Renal pelvis (tissue), 1 donor: ENCODE measurements at regions not wholly inside any gene's neighbourhood (a gene's known extent, or its start where the extent isn't known, plus 50 kb on each side); places are given as distances from the start of the nearest gene placed in this dataset.
"Not testable (repeated sequence)": the region's sequence is repeated elsewhere in the genome, so short reads cannot be mapped to it uniquely, and the experiment has no call there.

Experiments used
- DNase-seq: peaks from one replicate; pipeline ENCODE4 v3.0.0-alpha.2; 2013

DNA sequence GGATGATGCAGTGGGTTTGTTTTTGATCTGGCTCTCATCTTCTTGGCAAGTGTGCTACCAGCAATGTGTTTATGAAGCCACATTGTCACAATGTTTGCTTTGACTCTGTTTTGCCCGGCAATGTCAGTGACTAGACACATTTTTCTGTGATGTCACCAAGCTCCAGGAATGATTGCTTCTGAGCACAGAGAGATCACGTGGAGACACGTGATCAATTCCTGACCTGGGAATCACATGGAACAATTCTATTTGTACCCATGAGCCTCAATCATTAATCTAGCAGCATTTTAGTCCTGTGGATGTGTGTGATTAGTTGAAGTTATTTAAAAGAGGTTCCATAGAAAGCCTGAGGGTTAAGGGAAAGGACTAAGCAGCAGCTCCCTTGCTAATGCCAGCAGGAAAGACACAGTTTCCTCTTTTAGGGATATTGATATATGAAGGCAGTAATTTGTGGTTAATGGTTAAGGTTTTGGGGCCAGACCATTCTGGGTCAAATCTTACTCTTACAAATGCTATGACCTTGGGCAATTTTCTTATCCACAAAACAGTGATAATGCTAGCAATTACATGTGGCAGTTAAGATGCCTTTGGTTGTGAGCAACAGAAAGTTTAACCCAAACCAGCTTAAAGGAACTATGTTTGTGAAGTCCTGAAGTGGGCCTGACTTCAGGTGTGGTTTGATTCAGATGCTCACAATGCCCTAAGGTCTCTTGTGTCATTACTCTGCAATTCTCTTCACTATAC lies 59.0 kb downstream of the FASLG start:
- no peak for DNase-seq

DNA sequence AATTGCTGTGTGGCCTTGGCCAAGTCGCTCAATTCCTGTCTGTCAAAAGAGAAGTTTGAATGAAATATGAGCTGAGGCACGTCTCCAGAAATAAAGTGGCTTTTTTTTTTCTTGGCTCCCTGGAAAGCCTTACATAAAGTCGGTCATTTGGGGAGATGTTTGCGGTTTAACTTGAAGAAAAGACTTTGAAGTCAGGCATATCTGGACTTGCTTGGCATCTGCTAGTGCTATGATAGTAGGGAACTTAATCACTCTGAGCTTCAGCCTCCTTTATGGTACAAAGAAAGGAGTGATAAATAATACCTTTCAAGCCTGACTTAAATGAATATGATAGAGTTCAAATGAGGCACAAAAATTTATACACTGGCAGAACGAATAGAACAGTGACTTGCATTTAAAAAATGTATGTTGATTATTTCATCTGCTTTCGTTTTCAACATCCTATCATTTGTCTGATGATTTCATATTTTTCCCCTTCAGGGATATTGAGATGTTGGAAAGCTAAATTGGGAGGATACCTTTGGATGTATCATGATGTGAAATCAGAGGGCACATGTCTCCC lies 60.2 kb downstream of the FASLG start:
- DNase-seq: no peak

DNA sequence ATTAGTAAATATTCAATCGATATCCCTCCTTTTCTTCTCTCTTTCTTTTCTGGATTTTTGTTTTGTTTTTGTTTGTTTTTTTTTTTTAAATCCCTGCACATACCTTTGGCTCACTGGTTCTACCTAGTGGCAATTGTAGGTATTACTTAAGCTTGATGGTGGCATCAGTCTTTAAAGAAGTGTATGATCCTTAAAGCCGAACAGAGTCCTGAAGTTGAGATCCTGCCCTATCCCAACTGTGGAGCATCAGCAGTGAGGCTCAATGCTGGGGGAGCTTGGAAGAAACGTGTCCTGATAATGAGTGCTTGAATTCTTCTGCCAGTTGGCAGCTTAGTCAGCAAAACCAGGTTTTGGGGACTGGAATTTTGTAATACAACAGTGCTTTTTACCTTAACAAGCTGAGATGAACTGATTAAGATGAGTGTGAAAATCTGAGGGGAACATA lies 60.8 kb downstream of the FASLG start:
- DNase-seq: peak; percentile 36

DNA sequence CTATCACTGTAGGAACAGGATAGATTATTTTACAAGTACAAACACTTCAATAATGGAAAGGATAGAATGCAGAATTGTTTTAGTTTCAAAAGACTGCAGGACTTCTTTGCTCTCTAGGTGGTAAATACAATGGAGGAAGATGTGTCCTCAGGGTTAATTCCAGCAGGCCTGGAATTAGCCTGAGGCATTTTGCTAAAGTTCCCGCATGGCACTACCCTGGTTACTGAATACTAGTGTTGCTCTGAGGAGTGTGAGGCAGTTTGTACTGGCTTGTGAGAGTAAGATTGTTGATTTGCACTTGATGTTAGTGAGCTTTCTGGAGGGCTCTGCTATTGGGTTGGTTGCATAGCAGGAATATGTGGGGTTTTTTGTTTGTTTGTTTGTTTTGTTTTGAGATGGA lies 61.4 kb downstream of the FASLG start:
- no peak for DNase-seq

DNA sequence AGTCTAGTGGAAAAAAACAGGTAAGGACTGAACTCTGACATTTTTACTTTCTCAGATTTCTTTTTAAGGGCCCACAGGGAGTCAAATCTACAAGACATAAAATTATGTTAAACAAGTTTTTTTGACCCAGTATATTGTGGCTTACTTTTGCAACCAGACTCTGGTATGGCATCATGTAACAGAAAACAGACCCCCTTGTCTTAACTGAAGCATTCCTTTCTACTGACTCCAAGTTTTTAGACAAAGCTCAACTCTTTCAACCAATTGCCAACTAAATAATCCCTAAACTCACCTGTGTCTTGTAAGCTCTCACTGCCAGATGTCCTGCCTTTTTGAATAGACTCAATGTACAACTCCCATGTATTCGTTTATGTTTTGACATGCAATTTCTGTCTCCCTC lies 64.3 kb downstream of the FASLG start:
- DNase-seq: no peak

DNA sequence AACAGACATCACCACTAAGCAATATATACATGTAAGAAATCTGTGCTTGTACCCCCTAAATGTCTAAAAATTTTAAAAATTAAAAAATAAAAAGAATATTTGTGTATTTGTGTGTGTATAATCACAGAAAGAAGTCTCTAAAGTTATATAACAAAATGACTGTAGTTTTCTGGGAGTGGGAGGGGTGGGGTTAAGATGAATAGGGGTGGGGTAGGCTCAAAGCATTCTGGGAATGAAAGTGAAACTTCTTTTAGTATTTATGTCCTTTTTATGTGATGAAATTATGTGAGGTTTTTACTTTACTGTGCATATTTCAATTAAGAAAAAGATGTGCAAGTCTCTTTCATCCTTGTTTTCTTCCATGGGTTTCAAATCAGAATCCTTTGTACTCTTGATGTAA lies 65.3 kb downstream of the FASLG start:
- no peak for DNase-seq

DNA sequence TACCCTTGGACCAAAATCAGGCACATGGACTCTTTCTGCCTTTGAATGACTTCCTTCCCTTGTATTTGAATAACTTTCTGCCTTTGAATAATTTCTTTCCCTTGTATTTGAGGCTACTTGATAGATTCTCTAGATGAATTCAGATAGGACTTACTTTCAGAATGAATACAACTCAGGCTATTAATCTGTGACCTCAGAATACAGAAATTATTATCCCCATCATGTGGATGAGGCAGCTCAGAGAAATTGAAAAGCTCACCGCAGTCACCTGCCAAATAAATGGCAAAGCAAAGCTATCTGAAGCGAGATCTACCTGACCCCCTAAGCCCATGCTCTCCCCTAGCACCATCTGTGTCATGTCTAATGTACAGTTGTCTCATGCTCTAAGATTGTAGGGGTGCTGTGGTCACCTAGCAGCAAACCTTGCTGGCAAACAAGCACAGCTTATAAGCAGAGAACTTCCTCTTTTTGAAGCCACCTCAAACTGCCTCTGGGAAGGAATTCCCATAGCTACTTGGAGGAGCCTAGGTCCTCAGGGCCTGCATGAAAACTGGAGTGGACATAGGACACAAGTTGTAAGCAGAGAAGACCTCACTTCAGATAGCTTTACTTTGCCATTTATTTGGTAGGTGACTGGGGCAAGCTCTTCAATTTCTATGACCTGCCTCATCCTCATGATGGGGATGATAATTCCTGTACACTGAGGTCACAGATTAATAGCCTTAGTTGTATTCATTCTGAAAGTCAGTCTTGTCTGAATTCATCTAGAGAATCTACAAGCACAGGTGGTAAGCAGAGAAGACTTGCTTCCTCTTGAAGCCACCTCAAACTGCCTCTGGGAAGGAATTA lies 66.1 kb downstream of the FASLG start:
- no peak for DNase-seq

DNA sequence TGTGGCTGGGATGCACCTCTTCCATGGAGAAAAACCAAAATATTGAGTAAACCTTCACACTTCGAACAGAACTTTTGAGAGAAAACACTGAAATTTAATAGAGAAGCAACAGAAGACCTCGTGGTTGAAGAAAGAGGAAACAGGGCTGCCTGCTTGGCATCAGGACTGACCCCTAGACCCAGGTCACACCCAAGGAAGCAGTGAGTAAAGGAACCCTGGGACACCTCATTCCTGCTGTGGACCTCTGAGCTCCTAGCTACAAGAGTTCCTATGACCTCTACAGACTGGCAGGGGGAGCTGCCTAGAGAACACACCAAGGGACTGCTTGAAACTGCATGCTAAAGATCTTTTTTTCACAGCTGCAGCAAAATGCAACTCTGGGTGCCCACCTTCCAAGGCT lies 67.8 kb downstream of the FASLG start:
- no peak for DNase-seq

DNA sequence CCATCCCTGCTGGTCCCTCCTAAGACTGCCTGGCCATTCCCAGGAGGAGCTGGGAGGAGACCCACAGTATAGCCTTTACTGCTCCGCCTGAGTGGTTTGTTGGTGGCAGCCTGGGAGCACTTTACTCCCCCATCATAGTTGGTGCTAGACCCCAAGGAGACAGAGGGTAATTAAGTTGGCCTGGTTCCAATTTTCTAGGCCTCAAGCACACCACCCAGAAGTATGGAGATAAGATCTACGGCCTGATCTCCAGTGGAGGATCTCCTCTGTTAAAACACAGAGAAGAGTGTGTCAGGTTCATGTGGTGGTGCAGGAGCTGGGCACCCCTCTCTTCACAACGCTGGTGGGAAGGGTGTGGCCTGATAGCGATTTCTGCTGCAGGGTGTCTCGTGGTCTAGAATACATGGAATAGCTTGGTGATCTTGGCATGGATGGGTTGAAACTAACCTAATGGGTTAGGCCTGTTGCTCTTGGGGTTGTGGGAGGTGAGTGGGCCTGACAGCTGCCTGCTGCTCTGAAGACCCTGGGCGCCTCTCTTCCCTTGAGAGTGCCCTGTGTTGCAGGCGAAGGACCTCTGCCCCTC lies 68.5 kb downstream of the FASLG start:
- DNase-seq: no peak

DNA sequence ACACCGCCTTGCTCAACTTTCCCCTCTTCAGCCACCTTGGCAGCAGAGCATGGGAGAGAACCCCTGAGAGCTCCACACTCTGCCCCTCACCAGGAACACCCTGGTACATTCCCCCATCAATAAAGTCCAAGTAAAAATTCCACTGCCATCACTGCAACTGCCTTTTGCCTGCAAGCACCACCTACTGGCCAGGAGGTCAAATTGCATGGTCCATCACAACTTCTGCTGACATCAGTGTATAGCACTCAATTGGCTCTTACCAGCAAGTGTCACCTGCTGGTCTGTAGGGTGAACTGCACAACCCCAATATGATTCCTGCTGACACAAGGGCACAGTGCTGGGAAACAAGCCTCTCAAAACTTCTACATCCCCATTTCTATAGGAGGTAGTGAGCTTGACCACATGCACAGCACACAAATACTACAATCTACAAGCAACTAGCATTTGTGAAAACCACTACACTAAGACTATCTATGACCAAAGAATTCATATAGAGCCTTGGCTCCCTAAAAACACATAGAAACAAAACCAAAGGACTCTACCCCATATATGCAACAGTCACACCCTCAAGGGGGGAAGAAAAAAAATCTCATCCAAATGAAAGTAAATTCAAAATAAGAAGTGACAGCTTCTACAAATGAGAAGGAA lies 69.2 kb downstream of the FASLG start:
- DNase-seq: no peak

DNA sequence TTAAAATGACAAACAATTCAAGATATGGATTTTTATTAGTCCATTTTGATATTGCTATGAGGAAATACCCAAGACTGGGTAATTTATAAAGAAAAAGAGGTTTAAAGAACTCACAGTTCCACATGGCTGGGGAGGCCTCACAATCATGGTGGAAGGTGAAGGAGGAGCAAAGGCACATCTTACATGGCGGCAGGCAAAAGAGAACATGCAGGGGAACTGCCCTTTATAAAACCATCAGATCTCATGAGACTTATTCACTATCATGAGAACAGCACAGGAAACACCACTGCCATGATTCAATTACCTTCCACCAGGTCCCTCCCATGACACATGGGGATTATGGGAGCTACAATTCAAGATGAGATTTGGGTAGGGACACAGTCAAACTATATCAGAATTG lies 69.8 kb downstream of the FASLG start:
- not testable (repeated sequence) for DNase-seq

DNA sequence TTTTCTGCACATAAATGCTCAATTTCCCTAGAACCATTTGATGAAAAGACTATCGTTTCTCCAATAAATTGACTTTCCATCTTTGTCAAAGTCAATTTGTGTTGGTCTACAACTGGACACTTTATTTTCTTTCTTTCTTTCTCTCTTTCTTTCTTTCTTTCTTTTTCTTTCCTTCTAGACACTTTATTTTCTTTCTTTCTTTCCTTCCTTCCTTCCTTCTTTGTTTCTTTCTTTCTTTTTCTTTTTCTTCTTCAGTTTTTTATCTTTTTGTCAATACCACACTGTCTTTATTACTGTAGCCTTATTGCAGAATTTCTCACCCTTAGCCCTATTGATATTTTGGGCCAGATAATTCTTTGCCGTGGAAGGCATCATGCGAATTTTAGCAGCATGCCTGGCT lies 73.5 kb downstream of the FASLG start:
- DNase-seq: no peak

DNA sequence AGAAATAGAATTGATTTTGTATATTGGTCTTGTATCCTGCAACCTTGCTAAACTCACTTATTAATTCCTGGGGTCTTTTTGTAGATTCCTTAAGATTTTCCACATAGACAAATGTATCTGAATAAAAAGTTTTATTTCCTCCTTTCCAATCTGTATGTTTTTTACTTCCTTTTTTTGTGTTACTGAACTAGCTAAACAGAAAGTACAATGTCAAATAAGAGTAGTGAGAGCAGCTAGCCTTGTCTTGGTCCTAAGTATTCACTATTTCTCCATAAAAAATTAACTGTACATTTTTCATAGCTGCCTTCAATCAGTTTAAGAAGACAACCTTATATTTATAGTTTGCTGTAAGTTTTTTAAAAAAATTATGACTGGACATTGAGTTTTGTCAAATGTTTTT lies 74.9 kb downstream of the FASLG start:
- no peak for DNase-seq

DNA sequence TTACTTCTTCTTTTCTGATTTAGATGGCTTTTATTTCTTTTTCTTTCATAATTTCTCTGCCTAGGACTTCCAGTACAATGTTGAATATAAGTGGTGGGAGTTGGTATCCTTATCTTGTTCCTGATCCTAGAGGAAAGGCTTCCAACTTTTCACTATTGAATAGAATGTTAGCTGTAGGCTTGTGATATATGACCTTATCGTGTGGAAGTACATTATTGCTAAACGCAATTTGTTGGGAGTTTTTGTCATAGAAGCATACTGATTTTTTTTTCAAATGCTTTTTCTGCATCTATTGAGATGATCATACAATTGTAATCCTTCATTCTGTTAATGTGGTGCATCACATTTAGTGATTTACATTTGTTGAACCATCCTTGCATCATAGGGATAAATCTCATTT lies 79.5 kb downstream of the FASLG start:
- no peak for DNase-seq

DNA sequence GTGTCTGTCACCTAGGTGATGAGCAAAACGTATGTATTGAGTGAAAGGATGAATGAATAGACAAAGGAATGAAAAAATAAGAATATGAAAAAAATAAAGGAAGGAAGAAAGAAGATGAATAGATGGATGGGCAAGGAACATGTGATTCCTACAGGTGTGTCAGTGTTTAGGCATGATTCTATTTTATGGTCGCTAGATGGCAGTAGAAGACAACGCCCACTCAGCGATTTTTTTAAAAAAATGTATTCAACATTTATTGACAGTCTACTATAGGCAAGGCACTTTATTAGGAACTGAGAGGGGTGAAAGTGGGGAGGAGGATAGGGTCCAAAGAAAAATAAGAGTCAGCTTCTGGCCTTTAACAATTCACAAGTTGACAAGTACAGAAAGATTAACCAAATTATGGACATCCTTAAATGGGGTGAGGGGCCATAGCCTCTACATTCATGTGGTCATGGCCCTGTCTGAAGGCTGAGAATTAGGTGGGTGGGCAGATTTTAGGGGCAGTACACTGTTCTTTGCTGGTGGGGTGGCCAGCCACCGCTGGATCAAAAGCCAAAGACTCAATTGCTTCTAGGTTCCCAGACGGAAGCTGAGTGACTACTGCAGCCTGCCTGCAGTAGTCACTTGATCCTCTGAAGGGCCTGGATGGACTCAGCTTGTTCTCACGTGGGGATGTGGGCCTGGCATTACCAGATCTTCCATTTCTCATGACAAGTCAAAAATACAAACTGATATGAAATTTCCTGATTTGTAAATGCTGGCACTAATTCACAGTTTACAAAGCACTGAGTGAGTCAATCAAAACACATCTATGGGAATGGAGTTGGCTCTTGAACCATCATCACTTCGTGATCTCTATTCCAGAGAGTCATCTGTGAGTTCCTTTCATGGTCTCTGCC lies 83.9 kb downstream of the FASLG start:
- DNase-seq: peak; percentile 11

DNA sequence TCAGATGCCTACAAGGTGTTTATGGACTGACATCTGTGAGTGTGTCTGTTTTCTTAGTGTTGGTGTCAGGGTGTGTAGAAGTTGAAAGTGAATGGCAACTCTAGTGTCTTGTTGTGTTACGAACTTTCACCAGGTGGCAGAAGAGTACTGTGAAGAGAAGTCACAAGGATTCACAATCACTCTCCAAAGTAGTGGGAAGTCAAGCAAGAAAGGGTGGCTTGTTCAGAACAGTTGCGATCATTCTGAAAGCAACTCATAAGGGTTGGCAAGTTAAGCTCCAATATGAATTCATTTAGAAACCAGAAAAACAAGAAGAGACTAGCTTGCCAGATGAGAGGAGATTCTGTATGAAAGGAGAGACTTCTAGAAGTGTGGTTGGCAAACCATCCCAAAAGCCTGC lies 86.1 kb downstream of the FASLG start:
- peak; percentile 35 for DNase-seq

DNA sequence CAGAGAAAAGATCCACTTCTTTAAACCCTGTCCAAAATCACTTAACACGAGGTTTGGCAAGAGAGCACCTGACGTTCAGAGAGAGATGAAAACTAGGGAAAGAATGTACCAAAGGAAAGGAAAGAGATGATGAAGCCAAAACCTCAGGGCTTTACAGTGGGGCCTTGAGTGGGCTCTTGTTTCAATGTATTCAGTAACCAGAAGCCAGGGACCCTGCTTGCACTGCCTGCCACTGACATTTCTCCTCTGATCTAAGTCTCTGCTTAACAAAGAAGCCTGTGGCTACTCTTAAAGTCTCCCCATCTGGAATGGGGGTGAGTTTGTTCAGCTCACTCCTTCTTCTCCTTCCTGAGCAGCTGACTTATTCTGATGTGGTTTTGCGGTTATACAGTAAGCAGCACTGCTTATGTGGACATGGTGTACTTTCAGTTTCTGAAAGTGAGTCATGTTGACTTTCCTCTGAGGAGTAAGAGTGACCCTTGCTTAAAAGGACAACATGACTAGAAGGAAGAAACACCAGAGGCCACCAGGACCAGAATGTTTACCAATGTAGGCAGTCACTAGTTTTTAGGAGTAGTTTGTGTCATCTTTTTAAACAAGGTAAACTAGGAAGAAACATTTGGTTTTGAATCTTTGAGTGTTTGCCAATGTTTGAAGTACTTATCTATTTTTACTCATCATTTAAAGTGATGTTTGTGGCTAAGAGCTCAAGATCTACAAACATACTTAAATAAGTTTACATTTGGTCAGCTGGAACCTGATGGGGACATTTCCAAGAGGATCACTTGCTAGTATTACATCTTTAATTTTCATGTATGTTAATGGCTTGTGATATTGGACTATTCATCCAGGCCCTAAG lies 87.4 kb downstream of the FASLG start:
- no peak for DNase-seq

DNA sequence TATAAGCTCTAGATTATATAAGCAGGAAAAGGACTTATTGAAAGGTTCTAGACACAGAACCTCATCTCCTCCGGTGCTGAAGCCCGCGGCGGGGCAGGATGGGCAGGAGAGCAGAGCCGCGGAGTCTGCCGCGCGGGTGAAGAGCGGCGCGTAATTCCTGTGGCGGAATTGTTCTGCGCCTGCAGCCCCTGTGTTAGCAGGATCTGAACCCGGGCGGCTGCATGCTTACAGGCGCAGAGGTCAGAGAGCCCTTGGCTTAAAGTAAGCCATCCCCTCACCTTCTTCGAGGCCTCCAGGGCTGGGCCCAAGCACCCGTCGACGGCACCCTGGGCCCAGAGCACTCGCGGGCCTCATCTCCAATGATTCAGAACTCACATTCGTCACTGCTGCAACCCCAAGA lies 89.3 kb downstream of the FASLG start:
- DNase-seq: no peak

DNA sequence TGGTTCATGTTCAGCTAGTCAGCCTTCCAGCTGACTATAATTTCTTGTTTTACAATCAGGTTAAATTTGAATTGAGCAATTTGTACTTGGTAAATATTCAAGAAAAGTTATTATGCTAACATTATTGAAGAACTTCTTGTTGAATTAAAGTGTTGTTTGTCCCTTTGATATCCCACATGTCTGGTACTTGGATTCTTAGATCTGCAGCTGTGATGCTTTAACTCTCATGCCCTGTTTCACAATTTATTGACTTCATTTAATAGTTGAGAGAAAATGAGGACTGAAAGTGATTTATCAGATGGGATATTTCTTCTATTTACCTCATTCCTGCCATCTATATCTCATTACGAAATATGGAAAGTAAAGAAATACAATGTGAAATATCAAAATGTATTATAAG lies 92.8 kb downstream of the FASLG start:
- DNase-seq: no peak

DNA sequence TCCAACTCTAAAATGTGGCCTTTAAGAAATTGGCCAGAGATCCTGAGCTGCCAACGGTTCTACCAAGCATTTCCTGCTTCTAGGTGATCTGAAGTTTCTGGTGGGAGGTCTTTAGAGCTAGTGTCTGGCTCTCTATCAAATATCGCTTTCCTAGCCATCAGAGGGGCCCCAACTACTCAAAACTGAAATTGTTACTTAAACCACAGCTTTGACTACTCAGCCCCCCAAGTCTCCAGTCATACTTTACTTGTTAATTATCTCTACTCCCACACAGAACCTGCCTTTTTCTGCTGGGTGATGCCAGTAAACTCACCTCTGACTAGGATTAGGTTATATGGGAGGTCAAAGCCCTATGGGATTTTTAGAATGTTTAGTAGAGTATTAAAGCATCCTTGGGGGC lies 95.1 kb downstream of the FASLG start:
- no peak for DNase-seq
